Choroid plexus epithelial cell (primary cell): ENCODE measurements at regions not wholly inside any gene's neighbourhood (a gene's known extent, or its start where the extent isn't known, plus 50 kb on each side); places are given as distances from the start of the nearest gene placed in this dataset.

ENCODE experiments used
- DNase-seq: peaks from one replicate; pipeline ENCODE4 v3.0.0-alpha.2; 2010; ENCODE audit warnings: low read depth
- H3K4me3 ChIP-seq: 2 replicates; pipeline ENCODE4 v1.5.1; 2011; ENCODE audit warnings: low read depth, mild to moderate bottlenecking, control low read depth, low read length, moderate library complexity
- CTCF ChIP-seq: conservative IDR thresholded peaks from 2 replicates; pipeline ENCODE4 v1.5.1; 2011; ENCODE audit warnings: low read depth, mild to moderate bottlenecking, control low read depth, inconsistent platforms, low read length, moderate library complexity

GRCh38 chrY:8351241-8351640 lies 986.0 kb upstream of the TSPY4 start:
- no peak for DNase-seq
- H3K4me3 ChIP-seq = no peak overlapping the region
- TF ChIP-seq CTCF = no peak

GRCh38 chrY:8352201-8352600 lies 985.1 kb upstream of the TSPY4 start:
- DNase-seq = no peak
- TF ChIP-seq CTCF = no peak
- H3K4me3 ChIP-seq = no peak overlapping the region

DNA sequence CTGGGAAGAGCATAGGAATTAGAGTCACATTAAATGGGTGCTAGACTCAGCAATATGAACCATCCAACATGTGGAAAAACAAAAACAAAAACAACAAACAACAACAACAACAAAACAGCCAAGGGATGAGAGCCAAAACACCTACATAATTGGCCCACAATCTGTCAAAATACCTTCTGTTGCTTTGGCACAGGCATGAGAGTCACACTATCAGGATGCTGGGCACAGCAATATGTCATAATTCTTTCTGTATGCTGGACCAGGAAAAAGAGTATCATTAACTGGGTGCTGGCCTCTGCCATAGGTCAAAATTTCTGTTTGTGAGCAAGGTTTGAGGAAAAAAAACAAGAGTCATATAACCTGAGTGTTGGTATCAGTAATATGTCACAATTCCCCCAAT lies 979.1 kb upstream of the TSPY4 start:
- no peak for TF ChIP-seq CTCF
- no peak for DNase-seq
- no peak overlapping the region for H3K4me3 ChIP-seq

- no peak overlapping the region for H3K4me3 ChIP-seq
- TF ChIP-seq CTCF = no peak
- DNase-seq = no peak
These were observed 975.5 kb upstream of the TSPY4 start for GRCh38 chrY:8361715-8362114.

DNA sequence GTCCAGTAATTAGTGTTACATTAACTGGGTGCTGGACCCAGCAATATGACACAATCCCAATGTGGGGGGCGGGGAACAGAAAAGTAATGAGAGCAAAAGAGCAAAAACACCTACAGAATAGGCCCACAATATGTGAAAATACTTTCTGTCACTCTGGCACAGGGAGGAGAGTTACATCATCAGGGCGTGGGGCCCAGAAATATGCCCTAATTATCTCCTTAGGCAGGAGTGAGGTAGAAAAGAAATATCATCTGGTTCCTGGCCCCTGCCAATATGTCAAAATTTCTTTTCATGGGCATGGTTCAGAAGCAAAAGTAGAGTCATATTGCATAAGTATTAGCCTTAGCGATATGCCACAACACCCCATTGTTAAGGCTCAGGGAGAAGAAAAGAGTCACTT lies 959.8 kb upstream of the TSPY4 start:
- TF ChIP-seq CTCF = no peak
- no peak for DNase-seq
- no peak overlapping the region for H3K4me3 ChIP-seq

DNA sequence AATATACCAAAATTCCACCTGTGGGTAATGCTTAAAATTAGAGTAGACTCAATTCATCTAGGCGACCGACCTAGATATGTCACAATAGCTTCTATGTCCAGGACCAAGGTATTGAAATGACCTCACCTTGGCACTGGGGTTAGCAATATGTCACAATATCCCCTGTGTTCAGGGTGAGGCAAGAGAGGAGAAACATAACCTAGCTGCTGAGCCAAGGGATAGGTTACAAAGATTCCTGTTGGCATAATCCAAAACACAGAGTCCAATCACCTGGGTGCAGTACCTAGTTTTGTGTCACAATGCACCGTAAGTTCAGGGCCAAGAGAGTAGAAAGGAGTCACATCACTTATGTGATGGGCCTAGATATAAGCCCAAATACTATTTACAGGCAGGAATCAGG lies 957.5 kb upstream of the TSPY4 start:
- DNase-seq = no peak
- H3K4me3 ChIP-seq = no peak overlapping the region
- TF ChIP-seq CTCF = no peak

DNA sequence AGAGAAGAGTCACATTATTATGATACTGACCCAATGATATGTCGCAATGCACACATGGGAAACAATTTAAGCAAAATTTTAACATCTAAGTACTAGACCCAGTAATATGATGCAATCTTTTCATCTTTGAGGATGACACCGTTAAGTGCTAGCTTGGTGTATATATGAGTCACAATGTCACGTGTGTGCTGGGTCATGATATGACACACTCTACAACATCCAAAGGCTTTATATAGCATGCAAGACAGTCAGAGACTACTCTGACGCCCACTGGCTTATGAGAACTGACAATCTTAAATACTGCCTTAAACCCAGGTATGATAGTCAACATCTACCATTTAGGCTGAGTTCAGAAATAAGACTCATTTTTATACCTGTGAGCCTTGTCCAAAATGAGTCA lies 955.8 kb upstream of the TSPY4 start:
- DNase-seq = no peak
- no peak for TF ChIP-seq CTCF
- H3K4me3 ChIP-seq = no peak overlapping the region
